ENCODE measurements at regions not wholly inside any gene's neighbourhood (a gene's known extent, or its start where the extent isn't known, plus 50 kb on each side); places are given as distances from the start of the nearest gene placed in this dataset.

- POLR2A ChIA-PET: no interaction called here
- no peak for DNase-seq
- Mint-ChIP-seq H3K27ac (no peak overlapping the region), H3K27me3 (no peaks in the 10 kb centered on the region), H3K4me1 (no peaks in the 10 kb centered on the region), H3K36me3 (ENCODE audit: low read depth) (no peaks in the 10 kb centered on the region), H3K4me3 (no peak overlapping the region), H3K9me3 (no peaks in the 10 kb centered on the region)
- CTCF ChIA-PET: no interaction called here
These were observed 72.9 kb upstream of the C3orf49 start for GRCh38 chr3:63746211-63746610.

GRCh38 chr3:63751459-63751858 lies 67.6 kb upstream of the C3orf49 start:
- Mint-ChIP-seq H3K4me1 (no peaks in the 10 kb centered on the region), H3K9me3 (no peaks in the 10 kb centered on the region), H3K27me3 (no peaks in the 10 kb centered on the region), H3K4me3 (no peak overlapping the region), H3K27ac (no peak overlapping the region), H3K36me3 (ENCODE audit: low read depth) (no peaks in the 10 kb centered on the region)
- no peak for DNase-seq
- POLR2A ChIA-PET: no interaction called here
- CTCF ChIA-PET: no interaction called here

GRCh38 chr3:63753567-63753966 lies 65.5 kb upstream of the C3orf49 start:
- Mint-ChIP-seq H3K4me3 (no peak overlapping the region), H3K9me3 (no peaks in the 10 kb centered on the region), H3K36me3 (ENCODE audit: low read depth) (no peaks in the 10 kb centered on the region), H3K27me3 (no peaks in the 10 kb centered on the region), H3K4me1 (no peaks in the 10 kb centered on the region), H3K27ac (no peak overlapping the region)
- ChIA-PET POLR2A (no interaction called here), CTCF (no interaction called here)
- DNase-seq: no peak

- Mint-ChIP-seq H3K27ac (no peak overlapping the region), H3K27me3 (no peaks in the 10 kb centered on the region), H3K36me3 (ENCODE audit: low read depth) (no peaks in the 10 kb centered on the region), H3K9me3 (no peaks in the 10 kb centered on the region), H3K4me1 (no peaks in the 10 kb centered on the region), H3K4me3 (no peak overlapping the region)
- no peak for DNase-seq
- ChIA-PET POLR2A (no interaction called here), CTCF (no interaction called here)
These were observed 65.1 kb upstream of the C3orf49 start for GRCh38 chr3:63753995-63754394.

- Mint-ChIP-seq H3K4me1 (no peaks in the 10 kb centered on the region), H3K27ac (no peak overlapping the region), H3K4me3 (no peak overlapping the region), H3K9me3 (peaks cover 3% of the 10 kb centered on the region), H3K27me3 (no peaks in the 10 kb centered on the region), H3K36me3 (ENCODE audit: low read depth) (no peaks in the 10 kb centered on the region)
- DNase-seq: no peak
- CTCF ChIA-PET: no interaction called here
- POLR2A ChIA-PET: no interaction called here
These were observed 56.9 kb upstream of the C3orf49 start for GRCh38 chr3:63762180-63762579.

GRCh38 chr3:63762934-63763550 lies 56.1 kb upstream of the C3orf49 start:
- H3K4me1 Mint-ChIP-seq: no peaks in the 10 kb centered on the region
- no peak overlapping the region for H3K27ac Mint-ChIP-seq
- no peak for DNase-seq
- no peaks in the 10 kb centered on the region for H3K27me3 Mint-ChIP-seq
- H3K36me3 Mint-ChIP-seq (ENCODE audit: low read depth): no peaks in the 10 kb centered on the region
- POLR2A ChIA-PET: no interaction called here
- CTCF ChIA-PET: interaction anchor here (0.7 kb wide), 1 partner anchor 59 kb away, joined by 3 read pairs; no protein-coding TSS in a partner anchor
- no peak overlapping the region for H3K4me3 Mint-ChIP-seq
- peaks cover 3% of the 10 kb centered on the region for H3K9me3 Mint-ChIP-seq

GRCh38 chr3:63764511-63764910 lies 54.6 kb upstream of the C3orf49 start:
- POLR2A ChIA-PET: no interaction called here
- H3K27ac Mint-ChIP-seq: no peak overlapping the region
- H3K27me3 Mint-ChIP-seq: no peaks in the 10 kb centered on the region
- CTCF ChIA-PET: no interaction called here
- H3K4me1 Mint-ChIP-seq: no peaks in the 10 kb centered on the region
- peaks cover 3% of the 10 kb centered on the region for H3K9me3 Mint-ChIP-seq
- DNase-seq: no peak
- H3K36me3 Mint-ChIP-seq (ENCODE audit: low read depth): no peaks in the 10 kb centered on the region
- no peak overlapping the region for H3K4me3 Mint-ChIP-seq

GRCh38 chr3:63766261-63766660 lies 52.8 kb upstream of the C3orf49 start:
- Mint-ChIP-seq H3K4me1 (no peaks in the 10 kb centered on the region), H3K9me3 (peaks cover 3% of the 10 kb centered on the region), H3K36me3 (ENCODE audit: low read depth) (no peaks in the 10 kb centered on the region), H3K27me3 (no peaks in the 10 kb centered on the region), H3K4me3 (no peak overlapping the region), H3K27ac (no peak overlapping the region)
- CTCF ChIA-PET: no interaction called here
- POLR2A ChIA-PET: no interaction called here
- no peak for DNase-seq

GRCh38 chr3:63768386-63768785 lies 50.7 kb upstream of the C3orf49 start:
- ChIA-PET CTCF (no interaction called here), POLR2A (no interaction called here)
- no peak overlapping the region for H3K27ac Mint-ChIP-seq
- H3K4me1 Mint-ChIP-seq: no peaks in the 10 kb centered on the region
- H3K4me3 Mint-ChIP-seq: no peak overlapping the region
- H3K27me3 Mint-ChIP-seq: no peaks in the 10 kb centered on the region
- H3K9me3 Mint-ChIP-seq: peaks cover 3% of the 10 kb centered on the region
- DNase-seq: no peak
- no peaks in the 10 kb centered on the region for H3K36me3 Mint-ChIP-seq (ENCODE audit: low read depth)

GRCh38 chr3:63768888-63769287 lies 50.2 kb upstream of the C3orf49 start:
- Mint-ChIP-seq H3K4me1 (no peaks in the 10 kb centered on the region), H3K9me3 (peaks cover 3% of the 10 kb centered on the region), H3K27me3 (no peaks in the 10 kb centered on the region), H3K4me3 (no peak overlapping the region), H3K27ac (no peak overlapping the region), H3K36me3 (ENCODE audit: low read depth) (no peaks in the 10 kb centered on the region)
- CTCF ChIA-PET: no interaction called here
- no peak for DNase-seq
- POLR2A ChIA-PET: no interaction called here
